SIG-M5 (cell line): ENCODE measurements at regions not wholly inside any gene's neighbourhood (a gene's known extent, or its start where the extent isn't known, plus 50 kb on each side); places are given as distances from the start of the nearest gene placed in this dataset.
"Not testable (repeated sequence)": the region's sequence is repeated elsewhere in the genome, so short reads cannot be mapped to it uniquely, and the experiment has no call there.

Experiments used
- DNase-seq: peaks from one replicate; lab custom pipeline; 2025; lab: John Stamatoyannopoulos, UW

- no peak for DNase-seq
These were observed 88.7 kb upstream of the KCTD7 start for GRCh38 chr7:66539902-66540375.

- DNase-seq: no peak
These were observed 86.6 kb upstream of the KCTD7 start for GRCh38 chr7:66542049-66542448.

GRCh38 chr7:66542528-66543269 lies 86.0 kb upstream of the KCTD7 start:
- no peak for DNase-seq

- DNase-seq: no peak
These were observed 79.2 kb upstream of the KCTD7 start for GRCh38 chr7:66549466-66549865.

- DNase-seq: no peak
These were observed 75.7 kb upstream of the KCTD7 start for GRCh38 chr7:66553001-66553400.

- not testable (repeated sequence) for DNase-seq
These were observed 75.0 kb upstream of the KCTD7 start for GRCh38 chr7:66553675-66554074.

GRCh38 chr7:66554291-66554690 lies 74.4 kb upstream of the KCTD7 start:
- DNase-seq: not testable (repeated sequence)

GRCh38 chr7:66554842-66555430 lies 73.7 kb upstream of the KCTD7 start:
- not testable (repeated sequence) for DNase-seq

- no peak for DNase-seq
These were observed 72.5 kb upstream of the KCTD7 start for GRCh38 chr7:66556177-66556548.

- DNase-seq: no peak
These were observed 72.0 kb upstream of the KCTD7 start for GRCh38 chr7:66556549-66557213.

- no peak for DNase-seq
These were observed 71.2 kb upstream of the KCTD7 start for GRCh38 chr7:66557214-66558200.

- DNase-seq: no peak
These were observed 70.5 kb upstream of the KCTD7 start for GRCh38 chr7:66558201-66558641.

GRCh38 chr7:66558660-66559465 lies 69.8 kb upstream of the KCTD7 start:
- DNase-seq: no peak

GRCh38 chr7:66564045-66564444 lies 64.6 kb upstream of the KCTD7 start:
- DNase-seq: no peak

GRCh38 chr7:66570179-66570578 lies 58.5 kb upstream of the KCTD7 start:
- not testable (repeated sequence) for DNase-seq

- DNase-seq: no peak
These were observed 57.1 kb upstream of the KCTD7 start for GRCh38 chr7:66571568-66571967.

- DNase-seq: not testable (repeated sequence)
These were observed 54.7 kb upstream of the KCTD7 start for GRCh38 chr7:66573782-66574495.

- DNase-seq: not testable (repeated sequence)
These were observed 53.9 kb upstream of the KCTD7 start for GRCh38 chr7:66574768-66575167.

GRCh38 chr7:66575398-66575797 lies 53.3 kb upstream of the KCTD7 start:
- no peak for DNase-seq

GRCh38 chr7:66576646-66577045 lies 52.0 kb upstream of the KCTD7 start:
- no peak for DNase-seq
